Activated B cell treated with CpG ODN at 0.5 μM for 24 hours (primary cell): ENCODE measurements at regions not wholly inside any gene's neighbourhood (a gene's known extent, or its start where the extent isn't known, plus 50 kb on each side); places are given as distances from the start of the nearest gene placed in this dataset.

ENCODE experiments used
- ATAC-seq: fragments of 200-7000 bp; cut with Tn5 transposase; one replicate; pipeline ENCODE4 v1.10.0; 2021; ENCODE audit warnings: low read depth, mild to moderate bottlenecking, moderate library complexity
- CTCF ChIA-PET: fragments of 350-600 bp; sonication (Branson Sonifier 250); formaldehyde crosslinking; loops from one replicate; lab custom pipeline; 2021; ENCODE audit warnings: antibody characterized with exemption; lab: Charles Lee
- POLR2A ChIA-PET: fragments of 350-600 bp; sonication (Branson Sonifier 250); formaldehyde crosslinking; loops from one replicate; lab custom pipeline; 2021; ENCODE audit warnings: antibody characterized with exemption; lab: Charles Lee
- DNase-seq: peaks from one replicate; pipeline ENCODE4 v3.0.0; 2022
- H3K27ac Mint-ChIP-seq: one replicate; pipeline ENCODE4 v1.8.0; 2020; ENCODE audit warnings: mixed read lengths
- H3K27me3 Mint-ChIP-seq: one replicate; pipeline ENCODE4 v1.8.0; 2021; ENCODE audit warnings: mixed read lengths
- H3K36me3 Mint-ChIP-seq: one replicate; pipeline ENCODE4 v1.8.0; 2021; ENCODE audit warnings: low read depth, mixed read lengths
- H3K4me1 Mint-ChIP-seq: one replicate; pipeline ENCODE4 v1.8.0; 2021; ENCODE audit warnings: mixed read lengths
- H3K4me3 Mint-ChIP-seq: one replicate; pipeline ENCODE4 v1.8.0; 2020; ENCODE audit warnings: mild to moderate bottlenecking, mixed read lengths
- H3K9me3 Mint-ChIP-seq: one replicate; pipeline ENCODE4 v1.8.0; 2020; ENCODE audit warnings: mixed read lengths
- CTCF ChIP-seq: fragments of 200-600 bp; IDR thresholded peaks from one replicate; pipeline ENCODE4 v1.8.0; 2022; ENCODE audit warnings: antibody characterized with exemption, mild to moderate bottlenecking
- intact Hi-C: fragments of 100-400 bp; cut with micrococcal nuclease; formaldehyde crosslinking; loops from one replicate; pipeline ENCODE4 v1.15.1; 2024

GRCh38 chr12:92600052-92600451 lies 102.7 kb upstream of the PLEKHG7 start:
- no peaks in the 10 kb centered on the region for H3K27me3 Mint-ChIP-seq
- H3K4me1 Mint-ChIP-seq: peaks cover 38% of the 10 kb centered on the region
- no peak overlapping the region for H3K4me3 Mint-ChIP-seq
- no peak for TF ChIP-seq CTCF
- H3K36me3 Mint-ChIP-seq: peaks cover 10% of the 10 kb centered on the region
- DNase-seq (no peak), ATAC-seq (no peak)
- intact Hi-C loops: no loop called here
- H3K27ac Mint-ChIP-seq: no peak overlapping the region
- POLR2A ChIA-PET: no interaction called here
- CTCF ChIA-PET: no interaction called here
- H3K9me3 Mint-ChIP-seq: peaks cover 25% of the 10 kb centered on the region

- no peak for ATAC-seq
- no peak for DNase-seq
- Mint-ChIP-seq H3K27me3 (no peaks in the 10 kb centered on the region), H3K9me3 (peaks cover 27% of the 10 kb centered on the region), H3K4me3 (no peak overlapping the region), H3K4me1 (peaks cover 56% of the 10 kb centered on the region), H3K36me3 (peaks cover 10% of the 10 kb centered on the region), H3K27ac (no peak overlapping the region)
- ChIA-PET CTCF (no interaction called here), POLR2A (no interaction called here)
- intact Hi-C loops: loop anchor here (10.0 kb wide), 2 partner anchors 347 to 847 kb away; partner anchors contain the start of gene UBE2N
- TF ChIP-seq CTCF: no peak
Observed at GRCh38 chr12:92597997-92598396, 104.8 kb upstream of the PLEKHG7 start.

DNA sequence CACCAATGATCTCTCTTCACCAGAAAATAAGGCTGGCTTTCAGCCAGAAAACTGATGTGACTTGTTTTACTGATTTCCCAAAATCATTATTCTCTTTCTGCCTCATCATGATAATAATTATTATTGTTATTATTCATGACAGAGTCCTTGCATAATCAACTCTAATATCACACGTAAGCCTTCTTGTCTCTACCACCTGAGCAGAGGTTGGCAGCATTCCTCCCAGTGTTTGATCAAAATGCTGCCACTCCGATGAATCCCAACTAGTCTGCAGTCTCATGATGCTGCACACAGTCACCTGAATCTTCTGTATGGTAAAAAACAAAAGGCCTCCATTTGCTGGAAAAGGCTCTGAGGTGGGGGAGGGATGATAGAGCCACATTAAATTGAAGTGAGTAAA lies 105.7 kb upstream of the PLEKHG7 start:
- H3K4me3 Mint-ChIP-seq: no peak overlapping the region
- intact Hi-C loops: loop anchor here (10.0 kb wide), 2 partner anchors 348 to 848 kb away; partner anchors contain the start of gene UBE2N
- peaks cover 57% of the 10 kb centered on the region for H3K4me1 Mint-ChIP-seq

DNA sequence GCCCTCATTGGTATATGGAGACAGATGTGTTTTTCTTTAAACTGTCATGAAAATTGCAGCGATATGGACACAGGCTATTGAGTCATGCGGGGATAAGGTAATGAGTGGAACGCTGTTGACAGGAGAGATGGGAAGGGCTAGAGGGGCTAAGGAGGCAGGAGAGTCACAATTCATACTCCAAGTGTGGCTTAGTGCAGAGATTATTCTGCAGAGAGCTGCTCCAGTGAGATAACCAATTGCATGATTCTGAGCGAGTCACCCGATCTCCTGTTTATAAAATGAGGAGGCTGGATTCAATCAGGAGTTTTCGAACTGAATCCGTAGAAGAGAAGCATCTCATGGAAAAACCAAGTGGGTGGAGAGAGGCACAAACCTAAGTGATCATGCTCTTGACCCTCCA lies 106.4 kb upstream of the PLEKHG7 start:
- ChIA-PET POLR2A (interaction anchor here (0.6 to 4.7 kb wide), 2 partner anchors 254 to 452 kb away, joined by 3 to 33 read pairs; partner anchors contain the start of gene BTG1), CTCF (no interaction called here)
- no peak for TF ChIP-seq CTCF
- ATAC-seq (no peak), DNase-seq (no peak)
- intact Hi-C loops: loop anchor here (10.0 kb wide), 2 partner anchors 348 to 848 kb away; partner anchors contain the start of gene UBE2N
- H3K36me3 Mint-ChIP-seq: peaks cover 9% of the 10 kb centered on the region
- H3K4me1 Mint-ChIP-seq: peaks cover 53% of the 10 kb centered on the region
- no peaks in the 10 kb centered on the region for H3K27me3 Mint-ChIP-seq
- H3K9me3 Mint-ChIP-seq: peaks cover 25% of the 10 kb centered on the region
- H3K27ac Mint-ChIP-seq: no peak overlapping the region
- no peak overlapping the region for H3K4me3 Mint-ChIP-seq

More for the DNA sequence above, 105.7 kb upstream of the PLEKHG7 start:
- H3K27ac Mint-ChIP-seq: no peak overlapping the region
- CTCF ChIA-PET: no interaction called here
- H3K9me3 Mint-ChIP-seq: peaks cover 27% of the 10 kb centered on the region
- ATAC-seq: no peak
- POLR2A ChIA-PET: interaction anchor here (0.6 kb wide), 1 partner anchor 255 kb away, joined by 3 read pairs; no protein-coding TSS in a partner anchor
- no peak for DNase-seq
- H3K27me3 Mint-ChIP-seq: no peaks in the 10 kb centered on the region
- H3K36me3 Mint-ChIP-seq: peaks cover 10% of the 10 kb centered on the region
- TF ChIP-seq CTCF: no peak

DNA sequence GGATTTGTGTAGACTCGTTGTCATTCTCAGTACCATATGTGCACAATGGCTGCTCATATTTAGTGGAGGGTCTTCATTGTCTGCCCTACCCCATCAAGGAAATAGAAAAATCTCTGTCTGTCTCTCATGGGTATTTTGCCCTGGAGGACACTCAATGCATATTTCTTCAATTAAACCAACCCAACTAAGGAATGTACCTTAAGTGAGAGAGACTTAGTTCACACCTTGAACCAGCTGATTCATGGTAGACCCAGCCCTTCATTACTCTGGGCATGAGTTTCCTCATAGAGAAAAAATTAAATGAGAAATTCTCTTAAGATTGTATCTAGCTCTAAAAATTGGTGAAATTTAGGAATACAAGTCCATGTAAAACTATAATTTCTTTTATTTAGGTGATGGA lies 107.1 kb upstream of the PLEKHG7 start:
- Mint-ChIP-seq H3K27ac (peak overlapping the region; percentile 51), H3K9me3 (peaks cover 18% of the 10 kb centered on the region)
- no peak for ATAC-seq

More for the DNA sequence above, 107.1 kb upstream of the PLEKHG7 start:
- POLR2A ChIA-PET: interaction anchor here (1.7 to 4.7 kb wide), 2 partner anchors 26 to 451 kb away, joined by 4 to 33 read pairs; partner anchors contain the start of gene BTG1
- Mint-ChIP-seq H3K36me3 (peaks cover 3% of the 10 kb centered on the region), H3K4me1 (peaks cover 47% of the 10 kb centered on the region), H3K27me3 (no peaks in the 10 kb centered on the region), H3K4me3 (no peak overlapping the region)
- no peak for TF ChIP-seq CTCF
- no peak for DNase-seq
- intact Hi-C loops: loop anchor here (10.0 kb wide), 2 partner anchors 349 to 849 kb away; partner anchors contain the start of gene UBE2N
- CTCF ChIA-PET: interaction anchor here (1.5 to 2.0 kb wide), 2 partner anchors 54 to 1213 kb away, joined by 4 to 5 read pairs; no protein-coding TSS in a partner anchor
